ENCODE measurements at regions not wholly inside any gene's neighbourhood (a gene's known extent, or its start where the extent isn't known, plus 50 kb on each side); places are given as distances from the start of the nearest gene placed in this dataset.

DNA sequence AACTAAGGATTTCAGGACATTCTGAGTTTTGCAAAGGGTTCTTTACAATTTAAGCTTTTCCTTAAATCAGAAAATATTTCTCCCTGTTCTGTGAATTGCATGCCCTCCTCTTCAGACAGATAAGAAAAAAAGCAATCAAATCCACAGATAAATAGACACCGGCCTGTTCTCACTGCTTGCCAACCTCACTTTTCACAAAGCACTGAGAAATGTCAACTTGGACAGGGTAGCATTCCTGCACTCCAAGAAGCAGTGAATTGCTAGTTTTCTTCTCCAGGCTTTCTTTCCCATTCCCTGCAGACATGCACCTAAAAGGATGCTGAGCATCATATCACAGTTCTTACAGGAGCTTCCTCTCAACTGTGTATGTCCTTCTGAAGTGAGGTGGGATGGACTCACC, 226.0 kb downstream of the CHRM3 start:
- TF ChIP-seq, protein P1, sequence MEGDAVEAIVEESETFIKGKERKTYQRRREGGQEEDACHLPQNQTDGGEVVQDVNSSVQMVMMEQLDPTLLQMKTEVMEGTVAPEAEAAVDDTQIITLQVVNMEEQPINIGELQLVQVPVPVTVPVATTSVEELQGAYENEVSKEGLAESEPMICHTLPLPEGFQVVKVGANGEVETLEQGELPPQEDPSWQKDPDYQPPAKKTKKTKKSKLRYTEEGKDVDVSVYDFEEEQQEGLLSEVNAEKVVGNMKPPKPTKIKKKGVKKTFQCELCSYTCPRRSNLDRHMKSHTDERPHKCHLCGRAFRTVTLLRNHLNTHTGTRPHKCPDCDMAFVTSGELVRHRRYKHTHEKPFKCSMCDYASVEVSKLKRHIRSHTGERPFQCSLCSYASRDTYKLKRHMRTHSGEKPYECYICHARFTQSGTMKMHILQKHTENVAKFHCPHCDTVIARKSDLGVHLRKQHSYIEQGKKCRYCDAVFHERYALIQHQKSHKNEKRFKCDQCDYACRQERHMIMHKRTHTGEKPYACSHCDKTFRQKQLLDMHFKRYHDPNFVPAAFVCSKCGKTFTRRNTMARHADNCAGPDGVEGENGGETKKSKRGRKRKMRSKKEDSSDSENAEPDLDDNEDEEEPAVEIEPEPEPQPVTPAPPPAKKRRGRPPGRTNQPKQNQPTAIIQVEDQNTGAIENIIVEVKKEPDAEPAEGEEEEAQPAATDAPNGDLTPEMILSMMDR (IDR thresholded peaks at IDR 0.05; ENCODE audit: borderline replicate concordance, control extremely low read depth, extremely low read depth, insufficient read depth, missing control alignments) = no peak

DNA sequence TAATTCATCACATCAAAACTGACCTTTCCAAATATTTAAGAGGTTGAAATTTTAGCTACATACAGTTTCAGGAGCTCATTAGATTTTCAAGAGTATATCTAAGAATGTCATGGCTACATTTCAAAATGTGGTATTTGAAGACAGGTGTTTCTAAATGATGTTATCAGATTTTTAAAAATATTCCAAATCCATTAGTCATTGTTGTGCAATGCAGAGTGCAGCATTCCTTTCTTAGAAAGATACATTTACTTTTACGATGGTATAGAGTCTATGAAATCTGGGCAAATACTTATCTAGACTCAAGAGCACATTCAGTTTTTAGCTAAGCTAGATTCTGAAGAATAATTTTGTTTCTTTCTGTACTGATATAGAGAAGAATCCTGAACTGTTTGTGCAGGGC, 230.3 kb downstream of the CHRM3 start:
- DNase-seq (ENCODE audit: low spot score) = no peak
- TF ChIP-seq, protein P1 (IDR thresholded peaks at IDR 0.05; ENCODE audit: borderline replicate concordance, control extremely low read depth, extremely low read depth, insufficient read depth, missing control alignments) = no peak
- in situ Hi-C loops (cut with MboI; ENCODE audit: low sequenced_read_pairs, unreplicated experiment) = no loop called here

More for the DNA sequence above, 226.0 kb downstream of the CHRM3 start:
- DNase-seq (ENCODE audit: low spot score) = no peak
- in situ Hi-C loops (cut with MboI; ENCODE audit: low sequenced_read_pairs, unreplicated experiment) = no loop called here

DNA sequence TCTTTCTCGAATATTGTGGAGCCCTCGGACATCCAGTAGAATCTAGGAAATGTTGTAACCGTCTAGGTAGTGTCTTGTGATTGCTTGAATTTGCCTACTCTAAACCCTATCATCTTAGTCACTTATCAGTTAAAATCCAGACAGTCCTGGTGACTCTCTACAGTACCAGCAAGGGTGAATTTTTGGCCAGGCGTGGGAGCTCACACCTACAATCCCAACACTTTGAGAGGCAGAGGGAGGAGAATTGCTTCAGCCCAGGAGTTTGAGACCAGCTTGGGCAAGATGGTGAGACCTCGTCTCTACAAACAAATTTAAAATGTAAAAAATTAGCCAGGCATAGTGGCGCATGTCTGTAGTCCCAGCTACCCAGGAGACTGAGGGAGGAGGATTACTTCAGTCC, 230.9 kb downstream of the CHRM3 start:
- no peak for DNase-seq (ENCODE audit: low spot score)
- in situ Hi-C loops (cut with MboI; ENCODE audit: low sequenced_read_pairs, unreplicated experiment) = no loop called here
- TF ChIP-seq, protein P1 (IDR thresholded peaks at IDR 0.05; ENCODE audit: borderline replicate concordance, control extremely low read depth, extremely low read depth, insufficient read depth, missing control alignments) = no peak

DNA sequence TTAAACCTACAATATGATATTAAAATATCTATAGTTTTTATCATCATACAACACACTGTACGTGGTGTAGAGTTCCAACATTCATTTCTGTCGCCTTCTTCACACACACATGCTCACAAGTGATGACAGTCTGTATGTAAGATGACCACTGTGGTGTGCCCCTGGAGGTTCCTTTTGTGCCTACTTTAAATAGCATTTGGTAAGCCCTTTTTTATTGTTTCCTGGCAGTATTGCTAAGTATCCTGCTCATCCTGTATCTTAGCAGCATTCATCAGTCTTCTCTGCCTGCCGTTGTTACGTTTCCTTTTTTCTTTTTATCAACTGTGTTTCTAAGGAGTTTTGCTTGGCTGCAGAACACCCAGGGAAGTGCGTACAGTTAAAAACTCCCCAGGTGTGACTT, 231.4 kb downstream of the CHRM3 start:
- DNase-seq (ENCODE audit: low spot score) = no peak
- in situ Hi-C loops (cut with MboI; ENCODE audit: low sequenced_read_pairs, unreplicated experiment) = no loop called here
- TF ChIP-seq, protein P1 (IDR thresholded peaks at IDR 0.05; ENCODE audit: borderline replicate concordance, control extremely low read depth, extremely low read depth, insufficient read depth, missing control alignments) = no peak

DNA sequence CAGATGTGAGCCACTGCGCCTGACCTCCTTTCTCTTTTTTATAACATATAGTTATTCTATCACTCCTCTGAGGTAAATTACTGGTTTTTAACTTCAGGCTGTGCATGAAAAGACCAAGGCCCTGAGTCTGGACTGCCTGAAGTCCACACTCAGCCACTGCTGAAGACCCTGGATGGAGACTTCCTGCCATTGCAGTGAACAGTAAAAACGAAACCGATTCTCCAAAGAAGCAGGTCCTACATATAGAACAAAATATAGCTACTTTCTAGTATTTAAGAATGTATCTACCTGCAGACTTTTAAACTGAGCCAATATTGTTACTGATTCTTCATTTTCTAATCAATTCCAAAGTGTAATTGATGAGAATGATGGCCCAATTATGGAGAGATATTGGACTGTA, 232.8 kb downstream of the CHRM3 start:
- in situ Hi-C loops (cut with MboI; ENCODE audit: low sequenced_read_pairs, unreplicated experiment) = no loop called here
- DNase-seq (ENCODE audit: low spot score) = no peak
- TF ChIP-seq, protein P1 (IDR thresholded peaks at IDR 0.05; ENCODE audit: borderline replicate concordance, control extremely low read depth, extremely low read depth, insufficient read depth, missing control alignments) = no peak

DNA sequence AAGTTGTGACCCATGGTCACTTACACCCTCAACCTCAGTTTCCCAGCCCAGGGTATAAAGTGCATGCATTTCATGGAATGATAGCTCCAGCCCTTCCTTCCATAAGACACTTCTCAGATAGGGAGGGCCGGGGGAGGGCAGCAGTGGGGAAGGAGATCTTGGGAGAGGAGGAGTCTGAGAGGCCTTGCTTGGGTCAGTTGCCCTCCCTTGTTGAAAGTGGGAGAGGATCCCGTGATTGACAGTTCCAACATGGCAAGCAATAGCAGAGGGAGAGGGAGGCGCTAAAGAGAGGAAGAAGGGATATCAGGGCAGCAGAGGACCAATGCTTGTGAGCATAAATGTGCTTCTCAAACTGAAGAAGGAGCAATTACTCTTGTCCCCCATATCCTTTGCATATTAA, 244.4 kb downstream of the CHRM3 start:
- no peak for DNase-seq (ENCODE audit: low spot score)
- TF ChIP-seq, protein P1 (IDR thresholded peaks at IDR 0.05; ENCODE audit: borderline replicate concordance, control extremely low read depth, extremely low read depth, insufficient read depth, missing control alignments) = no peak
- in situ Hi-C loops (cut with MboI; ENCODE audit: low sequenced_read_pairs, unreplicated experiment) = no loop called here

DNA sequence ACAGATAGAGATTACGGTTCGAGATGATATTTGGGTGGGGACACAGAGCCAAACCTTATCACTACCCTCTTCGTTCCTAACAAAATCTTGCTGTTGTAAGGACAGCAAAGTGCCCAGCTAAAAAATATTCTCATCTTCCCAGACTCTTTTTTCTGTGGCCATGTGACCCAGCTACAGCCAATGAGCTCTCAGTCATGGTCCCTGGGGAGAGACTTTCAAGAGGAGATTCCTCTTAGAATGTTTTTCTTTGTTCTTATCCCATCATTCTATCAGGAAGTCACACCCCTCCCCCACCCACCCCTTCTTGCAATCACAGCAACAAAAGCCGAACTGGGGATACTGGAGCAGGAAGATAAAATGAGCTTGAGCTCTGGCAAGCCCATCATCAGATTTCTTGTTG, 247.1 kb downstream of the CHRM3 start:
- DNase-seq (ENCODE audit: low spot score) = no peak
- TF ChIP-seq, protein P1 (IDR thresholded peaks at IDR 0.05; ENCODE audit: borderline replicate concordance, control extremely low read depth, extremely low read depth, insufficient read depth, missing control alignments) = no peak

More for the DNA sequence above, 247.1 kb downstream of the CHRM3 start:
- in situ Hi-C loops (cut with MboI; ENCODE audit: low sequenced_read_pairs, unreplicated experiment) = no loop called here
